GM21526 (cell line): ENCODE measurements at regions not wholly inside any gene's neighbourhood (a gene's known extent, or its start where the extent isn't known, plus 50 kb on each side); places are given as distances from the start of the nearest gene placed in this dataset.

Experiments
- ATAC-seq: cut with Tn5 transposase; IDR thresholded peaks from one replicate; pipeline ENCODE4 v1.9.1; 2021; ENCODE audit warnings: moderate library complexity; ENCODE audit not compliant: unreplicated experiment, low FRiP score

GRCh38 chr11:122358292-122358691 is 242.3 kb upstream of the BLID start:
- no peak for ATAC-seq

- no peak for ATAC-seq
These were observed 240.0 kb upstream of the BLID start for GRCh38 chr11:122355968-122356367.

- no peak for ATAC-seq
These were observed 238.1 kb upstream of the BLID start for GRCh38 chr11:122354025-122354697.

GRCh38 chr11:122353561-122353960 is 237.5 kb upstream of the BLID start:
- no peak for ATAC-seq

- no peak for ATAC-seq
These were observed 232.8 kb upstream of the BLID start for GRCh38 chr11:122348659-122349409.

- no peak for ATAC-seq
These were observed 230.0 kb upstream of the BLID start for GRCh38 chr11:122346006-122346405.

GRCh38 chr11:122345586-122345985 is 229.6 kb upstream of the BLID start:
- no peak for ATAC-seq

GRCh38 chr11:122344215-122344614 is 228.2 kb upstream of the BLID start:
- ATAC-seq, result no peak

GRCh38 chr11:122343210-122343609 is 227.2 kb upstream of the BLID start:
- ATAC-seq, result no peak

GRCh38 chr11:122342089-122342744 is 226.2 kb upstream of the BLID start:
- ATAC-seq, result no peak

- no peak for ATAC-seq
These were observed 225.5 kb upstream of the BLID start for GRCh38 chr11:122341477-122341876.

- no peak for ATAC-seq
These were observed 224.7 kb upstream of the BLID start for GRCh38 chr11:122340607-122341290.

- ATAC-seq, result no peak
These were observed 223.5 kb upstream of the BLID start for GRCh38 chr11:122339436-122340060.

- no peak for ATAC-seq
These were observed 221.7 kb upstream of the BLID start for GRCh38 chr11:122337704-122338103.

- no peak for ATAC-seq
These were observed 221.2 kb upstream of the BLID start for GRCh38 chr11:122337241-122337640.

GRCh38 chr11:122336706-122337105 is 220.7 kb upstream of the BLID start:
- no peak for ATAC-seq

GRCh38 chr11:122334546-122335339 is 218.7 kb upstream of the BLID start:
- ATAC-seq, result no peak

- ATAC-seq, result no peak
These were observed 217.5 kb upstream of the BLID start for GRCh38 chr11:122333467-122333866.

GRCh38 chr11:122331079-122331478 is 215.1 kb upstream of the BLID start:
- no peak for ATAC-seq
